ENCODE measurements at regions not wholly inside any gene's neighbourhood (a gene's known extent, or its start where the extent isn't known, plus 50 kb on each side); places are given as distances from the start of the nearest gene placed in this dataset.
"Not testable (repeated sequence)": the region's sequence is repeated elsewhere in the genome, so short reads cannot be mapped to it uniquely, and the experiment has no call there.

DNA sequence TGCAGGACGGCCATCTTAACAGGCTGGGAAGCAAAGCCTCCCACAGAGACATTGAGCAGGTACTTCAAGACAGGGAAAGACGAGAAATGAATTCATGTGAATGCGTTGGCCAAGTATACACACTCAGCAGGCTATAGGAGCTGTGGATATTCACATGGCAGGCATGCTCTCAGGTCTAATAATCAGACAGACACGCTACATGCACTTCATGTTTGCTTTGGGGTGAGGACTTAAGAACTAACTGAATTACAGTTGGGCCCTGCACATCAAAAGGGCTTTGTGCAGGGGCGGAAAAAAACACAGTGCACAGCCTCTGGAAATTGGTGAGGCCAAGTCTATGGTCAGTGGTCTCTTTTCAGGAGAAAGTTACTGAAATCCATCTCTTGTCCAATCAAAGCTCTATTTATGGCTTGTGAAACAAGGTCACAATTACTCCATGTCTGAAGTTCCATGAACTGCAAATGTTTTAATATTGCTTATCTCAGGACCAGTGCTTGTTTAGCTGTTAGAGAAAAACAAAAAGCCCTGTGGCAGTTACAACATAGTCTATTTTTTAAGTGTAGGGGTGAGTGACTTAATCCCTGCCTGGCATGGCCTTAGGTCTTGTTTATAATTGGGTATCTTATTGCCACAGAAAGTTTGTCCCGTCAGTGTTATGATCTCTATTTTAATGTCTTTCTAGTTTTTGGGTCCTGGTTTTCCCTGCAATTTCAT is 100.6 kb upstream of the GOLGA6L6 start:
- DNase-seq (ENCODE audit: low read depth) = no peak
- TF ChIP-seq, protein P1, sequence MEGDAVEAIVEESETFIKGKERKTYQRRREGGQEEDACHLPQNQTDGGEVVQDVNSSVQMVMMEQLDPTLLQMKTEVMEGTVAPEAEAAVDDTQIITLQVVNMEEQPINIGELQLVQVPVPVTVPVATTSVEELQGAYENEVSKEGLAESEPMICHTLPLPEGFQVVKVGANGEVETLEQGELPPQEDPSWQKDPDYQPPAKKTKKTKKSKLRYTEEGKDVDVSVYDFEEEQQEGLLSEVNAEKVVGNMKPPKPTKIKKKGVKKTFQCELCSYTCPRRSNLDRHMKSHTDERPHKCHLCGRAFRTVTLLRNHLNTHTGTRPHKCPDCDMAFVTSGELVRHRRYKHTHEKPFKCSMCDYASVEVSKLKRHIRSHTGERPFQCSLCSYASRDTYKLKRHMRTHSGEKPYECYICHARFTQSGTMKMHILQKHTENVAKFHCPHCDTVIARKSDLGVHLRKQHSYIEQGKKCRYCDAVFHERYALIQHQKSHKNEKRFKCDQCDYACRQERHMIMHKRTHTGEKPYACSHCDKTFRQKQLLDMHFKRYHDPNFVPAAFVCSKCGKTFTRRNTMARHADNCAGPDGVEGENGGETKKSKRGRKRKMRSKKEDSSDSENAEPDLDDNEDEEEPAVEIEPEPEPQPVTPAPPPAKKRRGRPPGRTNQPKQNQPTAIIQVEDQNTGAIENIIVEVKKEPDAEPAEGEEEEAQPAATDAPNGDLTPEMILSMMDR (IDR thresholded peaks at IDR 0.05; ENCODE audit: insufficient read depth, low read depth, low read length, missing control alignments) = no peak
- no peak overlapping the region for H3K4me3 ChIP-seq (ENCODE audit: low read length)

DNA sequence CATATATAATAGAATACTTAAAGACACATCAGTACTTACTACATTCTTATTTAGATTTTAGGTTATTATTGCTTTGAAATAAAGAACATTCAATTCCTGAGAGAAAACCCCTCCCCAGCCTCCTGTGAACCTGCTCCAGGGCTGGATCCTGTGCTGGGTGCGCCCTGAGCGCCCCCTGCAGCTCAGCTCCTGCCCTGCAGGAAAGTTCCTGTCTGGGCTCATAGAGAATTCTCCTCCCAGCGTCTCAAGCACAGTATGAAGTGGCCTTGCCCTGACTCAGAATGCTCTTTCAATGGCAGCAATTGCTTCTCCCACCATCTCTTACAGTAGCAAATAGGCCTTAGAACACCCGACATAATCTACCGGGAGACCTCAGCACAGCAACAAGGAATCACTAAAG is 98.8 kb upstream of the GOLGA6L6 start:
- not testable (repeated sequence) for H3K4me3 ChIP-seq (ENCODE audit: low read length); DNase-seq (ENCODE audit: low read depth)

DNA sequence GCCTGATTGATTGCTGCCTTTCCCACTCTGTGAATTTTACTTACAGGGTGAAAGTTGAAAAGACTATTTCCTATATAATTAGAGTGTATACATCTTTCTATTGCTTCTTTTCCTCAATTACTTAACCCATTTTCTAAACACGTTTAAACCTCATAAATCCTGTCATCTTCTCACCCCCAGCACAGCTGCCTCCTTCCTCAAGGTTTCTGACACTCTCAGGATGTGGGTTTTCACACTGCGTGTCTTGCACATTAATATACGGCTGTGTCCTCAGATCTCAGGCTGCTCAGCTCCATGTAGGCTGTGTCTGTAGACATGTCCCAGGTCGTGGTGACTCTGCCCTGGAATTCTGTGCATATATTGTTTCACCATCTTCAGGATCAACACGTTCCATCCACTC is 97.6 kb upstream of the GOLGA6L6 start:
- DNase-seq (ENCODE audit: low read depth); H3K4me3 ChIP-seq (ENCODE audit: low read length): not testable (repeated sequence)

DNA sequence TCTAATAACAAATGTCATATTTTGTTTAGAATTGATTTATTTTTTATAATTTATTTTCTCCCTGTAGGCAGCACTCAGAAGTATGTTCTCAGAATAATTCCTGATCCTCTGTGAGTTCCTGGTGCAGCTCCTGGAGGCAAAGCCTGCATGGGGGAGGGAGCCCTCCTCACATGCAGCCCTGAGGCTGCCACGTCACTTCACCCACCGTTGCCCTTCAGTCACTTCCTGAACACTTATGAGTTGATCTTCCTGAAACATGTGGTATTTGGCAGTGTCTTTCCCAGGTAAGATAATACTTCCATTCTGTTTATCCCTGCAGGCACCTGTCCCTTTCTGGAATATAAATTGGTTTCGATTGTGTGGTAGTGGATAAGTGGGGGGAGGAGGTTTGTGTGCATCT is 95.9 kb upstream of the GOLGA6L6 start:
- H3K4me3 ChIP-seq (ENCODE audit: low read length); DNase-seq (ENCODE audit: low read depth): not testable (repeated sequence)

DNA sequence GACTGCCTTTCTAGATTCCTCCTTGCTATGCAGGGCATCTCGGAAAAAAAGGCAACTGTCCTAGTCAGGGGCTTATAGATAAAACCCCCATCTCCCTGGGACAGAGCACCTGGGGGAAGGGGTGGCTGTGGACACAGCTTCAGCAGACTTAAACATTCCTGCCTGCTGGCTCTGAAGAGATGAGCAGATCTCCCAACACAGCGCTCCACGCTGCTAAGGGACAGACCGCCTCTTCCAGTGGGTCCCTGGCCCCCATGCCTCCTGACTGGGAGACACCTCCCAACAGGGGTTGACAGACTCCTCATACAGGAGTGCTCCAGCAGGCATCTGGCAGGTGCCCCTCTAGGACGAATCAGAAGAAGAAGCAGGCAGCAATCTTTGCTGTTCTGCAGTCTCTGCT is 87.9 kb upstream of the GOLGA6L6 start:
- DNase-seq (ENCODE audit: low read depth); H3K4me3 ChIP-seq (ENCODE audit: low read length): not testable (repeated sequence)

DNA sequence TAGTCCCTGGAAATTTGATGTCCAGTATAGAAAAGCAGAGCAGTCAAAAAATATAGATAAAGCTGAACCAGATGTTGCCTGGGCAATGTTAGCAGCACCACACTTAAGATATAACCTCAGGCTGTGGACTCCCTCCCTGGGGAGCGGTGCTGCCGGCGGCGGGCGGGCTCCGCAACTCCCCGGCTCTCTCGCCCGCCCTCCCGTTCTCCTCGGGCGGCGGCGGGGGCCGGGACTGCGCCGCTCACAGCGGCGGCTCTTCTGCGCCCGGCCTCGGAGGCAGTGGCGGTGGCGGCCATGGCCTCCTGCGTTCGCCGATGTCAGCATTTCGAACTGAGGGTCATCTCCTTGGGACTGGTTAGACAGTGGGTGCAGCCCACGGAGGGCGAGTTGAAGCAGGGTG is 86.9 kb upstream of the GOLGA6L6 start:
- not testable (repeated sequence) for DNase-seq (ENCODE audit: low read depth); H3K4me3 ChIP-seq (ENCODE audit: low read length)

DNA sequence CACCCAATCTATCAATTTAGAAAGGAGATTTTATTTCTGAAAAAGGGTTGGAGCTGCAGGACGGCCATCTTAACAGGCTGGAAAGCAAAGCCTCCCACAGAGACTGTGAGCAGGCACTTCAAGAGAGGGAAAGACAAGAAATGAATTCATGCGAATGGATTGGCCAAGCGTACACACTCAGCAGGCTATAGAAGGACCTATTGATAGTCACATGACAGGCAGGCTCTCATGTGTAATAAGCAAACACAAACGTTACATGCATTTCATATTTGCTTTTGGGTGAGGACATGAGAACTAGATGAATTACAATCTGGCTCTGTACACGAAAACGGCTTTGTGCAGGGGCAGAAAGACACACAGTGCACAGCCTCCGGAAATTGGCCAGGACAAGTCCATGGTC is 83.9 kb upstream of the GOLGA6L6 start:
- not testable (repeated sequence) for H3K4me3 ChIP-seq (ENCODE audit: low read length); DNase-seq (ENCODE audit: low read depth)

DNA sequence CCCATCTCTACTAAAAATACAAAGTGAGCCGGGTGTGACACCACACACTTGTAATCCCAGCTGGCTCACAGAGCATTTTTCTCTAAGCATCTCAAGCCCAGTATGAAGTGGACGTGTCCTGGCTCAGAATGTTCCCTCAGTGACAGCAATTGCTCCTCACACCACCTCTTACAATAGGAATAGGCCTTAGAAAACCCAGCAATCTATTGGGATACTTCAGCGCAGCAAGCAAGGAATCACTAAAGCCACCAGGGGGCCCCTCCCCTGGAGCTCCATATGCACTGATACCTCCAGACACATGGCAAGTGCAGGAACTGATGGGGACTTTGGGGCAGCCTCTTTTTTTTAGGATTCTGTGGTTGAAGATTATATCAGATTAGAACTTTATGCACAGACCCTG is 82.5 kb upstream of the GOLGA6L6 start:
- DNase-seq (ENCODE audit: low read depth) = peak; percentile 29
- not testable (repeated sequence) for H3K4me3 ChIP-seq (ENCODE audit: low read length)

DNA sequence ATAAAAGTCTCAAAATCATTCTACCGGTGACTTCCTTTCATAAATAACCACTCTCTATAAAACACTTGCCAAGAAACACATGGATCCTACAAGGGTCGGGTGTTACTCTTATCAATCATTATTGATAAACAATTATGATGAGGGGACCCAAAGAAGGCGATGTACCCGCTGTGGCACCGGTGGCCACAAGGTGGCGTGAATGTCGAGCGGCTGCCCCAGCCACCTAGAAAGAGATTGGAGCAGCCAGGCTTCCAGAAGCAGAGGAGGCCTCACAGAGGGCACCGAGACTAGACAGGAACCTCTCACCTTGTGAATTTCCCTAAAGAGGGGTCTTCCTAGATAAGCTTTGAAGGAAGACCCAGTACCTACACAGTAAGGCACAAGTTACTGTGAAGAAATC is 80.5 kb upstream of the GOLGA6L6 start:
- H3K4me3 ChIP-seq (ENCODE audit: low read length); DNase-seq (ENCODE audit: low read depth): not testable (repeated sequence)

DNA sequence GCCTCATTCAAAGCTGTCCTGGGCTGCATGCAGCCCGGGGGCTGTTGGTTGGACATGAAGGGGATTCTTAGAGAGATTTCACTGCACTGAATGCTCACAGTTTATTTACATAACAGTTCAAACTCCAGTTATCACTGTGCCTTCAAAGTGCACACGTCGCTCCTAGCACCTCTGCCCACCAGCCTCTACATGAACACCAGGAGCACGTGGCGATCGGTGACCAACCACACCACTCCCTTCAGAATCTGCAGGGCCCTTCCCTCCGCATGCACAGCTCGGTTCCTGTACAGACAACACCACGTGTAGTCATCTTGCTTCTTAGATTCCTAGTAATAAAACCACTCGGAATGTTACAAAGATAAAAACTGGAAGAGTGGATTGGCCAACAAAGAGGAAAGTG is 72.9 kb upstream of the GOLGA6L6 start:
- H3K4me3 ChIP-seq (ENCODE audit: low read length); DNase-seq (ENCODE audit: low read depth): not testable (repeated sequence)

DNA sequence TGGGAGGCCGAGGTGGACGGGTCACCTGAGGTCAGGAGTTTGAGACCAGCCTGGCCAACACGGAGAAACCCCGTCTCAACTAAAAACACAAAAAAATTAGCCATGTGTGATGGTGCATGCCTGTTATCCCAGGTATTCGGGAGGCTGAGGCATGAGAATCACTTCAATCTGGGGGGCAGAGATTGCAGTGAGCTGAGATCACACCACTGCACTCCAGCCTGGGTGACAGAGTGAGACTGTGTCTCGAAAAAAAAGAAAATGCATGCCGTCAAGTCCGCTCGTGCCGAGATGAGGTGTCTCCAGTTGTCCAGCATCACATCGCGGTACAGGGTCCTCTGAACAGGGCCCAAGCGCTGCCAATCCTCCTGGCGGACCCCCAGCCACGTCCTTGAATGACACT is 71.2 kb upstream of the GOLGA6L6 start:
- DNase-seq (ENCODE audit: low read depth); H3K4me3 ChIP-seq (ENCODE audit: low read length): not testable (repeated sequence)

DNA sequence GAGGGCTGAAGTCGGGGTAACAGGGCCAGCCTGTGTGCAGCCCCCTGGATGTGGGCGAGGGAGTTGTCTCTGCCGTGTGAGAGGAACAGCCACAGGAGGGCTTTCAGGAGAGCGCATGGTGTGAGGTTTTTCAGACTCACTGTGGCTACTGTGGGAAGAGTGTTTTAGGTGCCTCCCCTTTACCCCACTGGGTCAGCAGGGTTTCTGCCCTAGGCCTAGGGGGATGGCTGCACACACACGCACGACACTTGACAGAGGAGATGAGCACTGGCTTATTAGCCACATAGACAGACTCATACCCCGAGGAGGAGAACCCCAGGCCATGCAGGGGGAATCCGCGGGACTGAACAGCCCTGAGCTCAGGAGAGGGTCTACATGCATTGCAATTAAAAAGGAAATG is 70.8 kb upstream of the GOLGA6L6 start:
- DNase-seq (ENCODE audit: low read depth) = not testable (repeated sequence)

DNA sequence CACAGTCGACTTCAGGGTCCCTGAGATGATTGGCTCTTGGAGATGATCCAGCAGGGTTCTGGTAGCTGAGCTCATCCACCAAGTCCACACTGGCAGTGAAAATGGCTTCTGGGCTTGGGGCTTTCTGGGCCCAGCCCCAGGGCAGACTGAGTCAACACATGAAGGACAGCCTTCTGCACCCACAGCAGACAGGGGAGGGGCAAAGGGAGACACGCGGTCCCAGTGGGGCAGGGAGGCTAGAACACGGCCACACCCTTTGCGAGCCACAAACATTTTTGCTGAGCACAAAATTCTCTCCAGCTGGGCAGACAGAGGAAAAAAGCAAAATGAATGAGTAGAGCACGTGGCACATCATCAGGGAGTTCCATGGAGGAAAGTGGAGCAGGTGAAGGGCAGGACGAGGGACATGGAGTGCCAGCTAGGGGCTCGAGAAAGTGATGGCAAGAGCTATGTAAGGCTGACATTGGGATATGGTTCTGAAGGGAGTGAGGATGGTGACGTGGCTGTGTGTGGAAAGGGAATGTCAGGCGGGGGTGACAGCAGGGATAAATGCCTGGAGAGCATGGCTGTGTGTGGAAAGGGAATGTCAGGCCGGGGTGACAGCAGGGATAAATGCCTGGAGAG is 70.2 kb upstream of the GOLGA6L6 start:
- not testable (repeated sequence) for DNase-seq (ENCODE audit: low read depth); H3K4me3 ChIP-seq (ENCODE audit: low read length)

More for the DNA sequence above, 70.8 kb upstream of the GOLGA6L6 start:
- H3K4me3 ChIP-seq (ENCODE audit: low read length) = not testable (repeated sequence)

DNA sequence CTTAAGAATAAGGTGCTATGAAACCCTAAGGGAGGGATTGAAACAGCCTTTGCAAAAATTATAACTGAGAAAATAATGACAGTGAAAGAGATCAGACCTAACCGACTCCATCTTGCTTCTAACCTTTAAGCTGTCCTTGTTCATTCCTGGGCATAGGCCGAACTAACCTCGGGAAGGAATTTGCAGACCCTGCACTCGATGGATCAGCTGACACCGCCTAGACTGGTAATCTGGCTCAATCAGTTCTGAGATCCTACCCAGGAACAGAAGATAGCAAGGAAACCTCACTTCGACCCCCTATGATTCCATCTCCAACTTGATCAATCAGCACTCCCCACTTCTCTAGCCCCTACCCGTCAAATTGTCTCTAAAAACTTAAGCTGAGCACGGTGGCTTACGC is 66.6 kb upstream of the GOLGA6L6 start:
- H3K4me3 ChIP-seq (ENCODE audit: low read length); DNase-seq (ENCODE audit: low read depth): not testable (repeated sequence)

DNA sequence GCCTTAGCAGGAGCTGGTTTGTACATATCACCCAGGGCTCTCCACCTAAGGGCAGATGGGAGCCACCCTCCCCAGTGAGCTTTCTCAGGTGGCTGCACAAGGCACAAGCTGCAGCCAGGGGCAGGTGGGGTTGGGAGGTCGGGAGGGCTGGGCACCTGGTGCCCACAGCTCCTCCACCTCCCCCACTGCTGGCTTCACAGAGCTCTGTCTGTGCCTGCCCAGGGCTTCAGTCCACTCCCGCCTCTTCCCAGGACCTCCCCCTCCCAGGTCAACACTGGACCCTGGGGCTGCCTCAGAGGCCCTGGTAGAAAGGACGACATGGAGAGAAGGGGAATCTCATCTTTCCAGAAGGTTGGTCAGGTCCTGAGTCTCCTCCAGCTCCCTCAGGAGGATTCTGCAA is 55.6 kb upstream of the GOLGA6L6 start:
- DNase-seq (ENCODE audit: low read depth); H3K4me3 ChIP-seq (ENCODE audit: low read length): not testable (repeated sequence)

DNA sequence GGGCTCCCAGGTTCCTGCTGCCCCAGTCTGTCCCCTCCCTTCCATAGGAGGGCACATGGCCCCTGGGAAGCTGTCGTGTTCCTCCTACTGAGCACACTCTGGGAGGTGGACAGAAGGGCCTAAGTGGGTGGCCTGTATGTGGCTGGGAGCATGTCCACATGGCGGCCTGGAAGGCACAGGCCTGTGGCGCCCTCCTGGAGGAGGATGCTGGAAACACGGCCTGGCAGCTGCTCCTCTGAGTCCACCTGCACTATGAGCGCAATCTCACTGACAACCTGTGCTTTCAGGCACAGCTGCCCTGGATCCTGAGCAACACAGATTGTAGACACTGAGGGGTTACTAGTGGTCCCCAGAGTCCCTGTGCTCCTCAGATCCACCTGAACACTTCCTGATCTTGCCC is 52.6 kb upstream of the GOLGA6L6 start:
- H3K4me3 ChIP-seq (ENCODE audit: low read length); DNase-seq (ENCODE audit: low read depth): not testable (repeated sequence)

DNA sequence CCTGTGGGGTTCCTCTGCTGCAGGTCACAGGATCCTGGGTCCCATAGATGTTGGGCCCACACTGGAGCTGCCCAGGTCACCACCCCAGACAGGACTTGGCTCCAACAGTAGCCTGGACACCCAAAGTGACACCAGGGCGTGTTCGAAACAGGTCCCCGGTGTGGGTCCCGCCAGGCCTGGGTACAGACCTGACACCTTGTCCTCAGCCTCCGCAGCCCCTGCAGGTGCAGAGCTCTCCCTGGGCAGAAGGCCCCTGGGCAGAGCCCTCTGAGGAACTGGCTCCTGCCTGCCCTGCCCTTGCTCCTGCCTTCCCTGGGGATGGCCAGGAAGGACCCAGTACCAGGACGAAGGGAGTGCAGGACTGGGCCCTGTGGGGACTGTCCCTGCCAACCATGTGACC is 50.3 kb upstream of the GOLGA6L6 start:
- H3K4me3 ChIP-seq (ENCODE audit: low read length); DNase-seq (ENCODE audit: low read depth): not testable (repeated sequence)

Data from epithelial cell of esophagus (primary cell).